GM12872 (cell line): ENCODE measurements at regions not wholly inside any gene's neighbourhood (a gene's known extent, or its start where the extent isn't known, plus 50 kb on each side); places are given as distances from the start of the nearest gene placed in this dataset.

Experiments used
- TF ChIP-seq, protein P1 (sequence below): IDR thresholded peaks from 3 replicates; pipeline ENCODE4 v1.5.1; 2011; ENCODE audit warnings: low read depth, mild to moderate bottlenecking, low read length, moderate library complexity; ENCODE audit not compliant: insufficient read depth

DNA sequence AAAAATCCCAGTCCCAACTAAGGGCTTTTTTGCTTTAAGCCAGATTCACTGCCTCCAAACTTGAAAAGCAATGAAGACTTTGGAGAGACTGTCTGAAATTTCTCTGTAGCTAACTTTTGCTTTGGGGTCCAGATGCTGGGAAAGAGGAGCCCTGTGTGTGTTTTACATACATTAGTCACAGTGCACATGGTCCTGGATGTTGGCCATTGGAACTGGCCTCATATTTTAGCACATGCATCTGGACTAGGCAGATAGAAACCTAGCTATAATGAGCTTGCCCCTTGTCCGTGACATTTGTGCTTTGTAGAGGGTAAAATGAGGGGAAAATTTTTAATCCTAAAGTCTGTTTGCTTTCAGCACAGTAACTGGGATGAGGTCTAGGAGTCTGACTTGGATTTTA, 421.7 kb downstream of the CDK5RAP2 start:
- TF ChIP-seq, protein P1, sequence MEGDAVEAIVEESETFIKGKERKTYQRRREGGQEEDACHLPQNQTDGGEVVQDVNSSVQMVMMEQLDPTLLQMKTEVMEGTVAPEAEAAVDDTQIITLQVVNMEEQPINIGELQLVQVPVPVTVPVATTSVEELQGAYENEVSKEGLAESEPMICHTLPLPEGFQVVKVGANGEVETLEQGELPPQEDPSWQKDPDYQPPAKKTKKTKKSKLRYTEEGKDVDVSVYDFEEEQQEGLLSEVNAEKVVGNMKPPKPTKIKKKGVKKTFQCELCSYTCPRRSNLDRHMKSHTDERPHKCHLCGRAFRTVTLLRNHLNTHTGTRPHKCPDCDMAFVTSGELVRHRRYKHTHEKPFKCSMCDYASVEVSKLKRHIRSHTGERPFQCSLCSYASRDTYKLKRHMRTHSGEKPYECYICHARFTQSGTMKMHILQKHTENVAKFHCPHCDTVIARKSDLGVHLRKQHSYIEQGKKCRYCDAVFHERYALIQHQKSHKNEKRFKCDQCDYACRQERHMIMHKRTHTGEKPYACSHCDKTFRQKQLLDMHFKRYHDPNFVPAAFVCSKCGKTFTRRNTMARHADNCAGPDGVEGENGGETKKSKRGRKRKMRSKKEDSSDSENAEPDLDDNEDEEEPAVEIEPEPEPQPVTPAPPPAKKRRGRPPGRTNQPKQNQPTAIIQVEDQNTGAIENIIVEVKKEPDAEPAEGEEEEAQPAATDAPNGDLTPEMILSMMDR: no peak

DNA sequence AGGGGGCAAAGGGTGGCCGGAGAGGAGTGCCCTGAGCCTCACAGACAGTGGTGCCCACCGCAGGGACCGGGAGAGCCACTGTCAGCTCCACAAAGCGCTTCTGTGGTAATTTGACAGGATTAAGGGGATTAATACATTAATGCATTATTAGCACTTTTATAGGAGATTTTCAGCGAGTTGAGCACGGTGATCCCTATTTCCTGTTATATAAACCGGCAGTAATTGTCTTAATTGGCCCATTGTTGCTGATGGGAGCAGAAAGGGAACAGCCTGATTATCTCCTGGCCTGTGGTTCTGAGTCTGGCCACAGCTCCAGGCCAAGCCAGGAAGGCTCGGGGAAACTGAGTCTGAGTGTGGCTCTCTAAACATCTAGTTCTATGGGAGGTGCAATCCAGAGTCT, 423.6 kb downstream of the CDK5RAP2 start:
- TF ChIP-seq, protein P1: no peak

DNA sequence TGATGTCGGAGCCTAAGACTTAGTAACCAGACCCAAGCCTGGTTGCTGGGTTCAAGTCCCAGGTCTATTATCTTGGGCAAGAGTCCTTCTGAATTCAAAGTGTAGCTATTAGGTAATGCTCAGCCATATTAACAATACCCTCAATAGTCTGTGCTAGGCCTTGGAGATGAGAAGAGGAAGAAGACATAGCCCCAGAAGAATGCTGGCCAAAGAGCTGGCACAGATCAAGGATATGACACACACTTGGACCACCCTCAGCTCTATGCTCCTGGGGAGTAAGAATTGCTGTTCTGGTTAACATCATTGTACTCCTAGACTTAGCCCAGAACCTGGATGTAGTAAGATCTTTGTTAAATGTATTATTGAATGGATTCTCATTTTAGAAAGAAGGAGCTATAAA, 426.7 kb downstream of the CDK5RAP2 start:
- TF ChIP-seq, protein P1: no peak

DNA sequence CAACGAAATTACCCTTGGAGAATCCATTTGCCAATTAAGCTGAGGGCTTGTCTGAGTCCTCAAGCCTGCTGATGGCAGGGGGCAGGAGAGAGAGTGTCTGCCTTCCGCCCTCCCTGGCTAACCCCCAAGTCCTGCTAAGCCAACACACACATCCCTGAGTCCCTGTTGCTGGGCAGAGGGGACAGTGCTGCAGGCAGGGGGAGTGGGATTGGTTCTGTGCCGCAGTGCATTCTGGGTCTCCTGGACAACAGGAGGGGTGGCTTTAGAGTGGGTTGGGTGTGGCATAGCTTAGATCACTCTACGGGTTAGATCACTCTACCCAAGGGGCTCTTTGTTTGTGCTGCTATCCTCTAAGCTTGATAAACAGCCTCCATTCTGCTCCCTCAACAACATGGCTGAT, 427.7 kb downstream of the CDK5RAP2 start:
- TF ChIP-seq, protein P1: no peak

DNA sequence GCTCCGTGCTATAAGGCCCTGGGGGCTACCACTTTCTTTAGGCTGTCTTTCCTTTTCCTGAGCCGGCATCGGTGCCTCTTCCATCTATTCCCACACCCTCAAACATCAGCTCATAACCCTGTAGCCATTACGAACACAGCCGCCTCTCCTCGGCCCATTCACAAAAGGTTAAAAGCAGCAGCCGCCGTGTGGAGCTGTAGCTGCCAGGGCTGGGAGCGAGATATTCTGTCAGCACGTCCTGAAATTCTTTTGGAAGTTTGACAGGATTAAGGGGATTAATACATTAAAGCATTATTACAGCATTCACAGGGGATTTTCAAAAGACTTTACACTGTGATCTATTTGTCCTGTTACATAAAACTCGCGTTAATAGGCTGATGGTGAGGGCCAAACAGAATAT, 428.2 kb downstream of the CDK5RAP2 start:
- TF ChIP-seq, protein P1: no peak

DNA sequence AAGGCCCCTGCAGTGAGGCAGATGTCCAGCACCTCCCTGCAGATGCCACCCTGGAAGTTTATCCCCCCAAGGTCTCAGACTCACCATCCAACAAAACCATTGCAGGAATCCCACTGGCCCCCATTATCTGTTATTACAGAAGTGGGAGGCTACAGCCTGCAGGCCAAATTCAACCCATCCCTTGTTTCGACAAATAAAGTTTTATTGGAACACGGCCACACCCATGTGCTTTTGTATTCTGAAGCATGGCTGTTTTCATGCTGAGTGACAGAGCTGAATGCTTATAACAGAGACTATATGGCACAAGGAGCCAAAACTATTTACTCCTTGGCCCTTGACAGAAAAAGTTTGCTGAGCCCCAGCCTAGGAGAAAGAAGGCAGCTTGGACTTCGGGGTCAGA, 428.8 kb downstream of the CDK5RAP2 start:
- TF ChIP-seq, protein P1: no peak

DNA sequence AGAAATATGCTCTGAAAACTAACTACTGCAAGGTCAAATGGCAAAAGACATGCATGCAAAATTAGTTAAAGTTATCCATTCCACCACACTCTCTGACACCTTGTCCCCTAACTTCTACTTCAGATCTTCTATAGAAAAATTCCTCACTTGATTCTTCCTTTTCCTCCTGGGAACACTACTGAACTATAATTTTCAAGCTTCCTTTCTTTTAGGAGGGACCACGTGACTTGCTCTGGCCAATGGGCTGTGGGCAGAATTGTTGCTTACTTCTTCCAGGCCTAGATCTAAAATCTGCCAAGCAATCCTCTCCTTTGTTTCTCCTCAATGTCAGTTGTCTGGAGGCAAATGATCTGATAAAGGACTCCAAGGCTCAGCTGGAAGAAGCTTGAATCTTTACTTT, 441.0 kb downstream of the CDK5RAP2 start:
- TF ChIP-seq, protein P1: no peak
